ENCODE measurements at regions not wholly inside any gene's neighbourhood (a gene's known extent, or its start where the extent isn't known, plus 50 kb on each side); places are given as distances from the start of the nearest gene placed in this dataset.

- TF ChIP-seq EP300 (IDR thresholded peaks at IDR 0.05) = no peak
- no peak for TF ChIP-seq POLR2A (IDR thresholded peaks at IDR 0.05)
- TF ChIP-seq, protein P1, sequence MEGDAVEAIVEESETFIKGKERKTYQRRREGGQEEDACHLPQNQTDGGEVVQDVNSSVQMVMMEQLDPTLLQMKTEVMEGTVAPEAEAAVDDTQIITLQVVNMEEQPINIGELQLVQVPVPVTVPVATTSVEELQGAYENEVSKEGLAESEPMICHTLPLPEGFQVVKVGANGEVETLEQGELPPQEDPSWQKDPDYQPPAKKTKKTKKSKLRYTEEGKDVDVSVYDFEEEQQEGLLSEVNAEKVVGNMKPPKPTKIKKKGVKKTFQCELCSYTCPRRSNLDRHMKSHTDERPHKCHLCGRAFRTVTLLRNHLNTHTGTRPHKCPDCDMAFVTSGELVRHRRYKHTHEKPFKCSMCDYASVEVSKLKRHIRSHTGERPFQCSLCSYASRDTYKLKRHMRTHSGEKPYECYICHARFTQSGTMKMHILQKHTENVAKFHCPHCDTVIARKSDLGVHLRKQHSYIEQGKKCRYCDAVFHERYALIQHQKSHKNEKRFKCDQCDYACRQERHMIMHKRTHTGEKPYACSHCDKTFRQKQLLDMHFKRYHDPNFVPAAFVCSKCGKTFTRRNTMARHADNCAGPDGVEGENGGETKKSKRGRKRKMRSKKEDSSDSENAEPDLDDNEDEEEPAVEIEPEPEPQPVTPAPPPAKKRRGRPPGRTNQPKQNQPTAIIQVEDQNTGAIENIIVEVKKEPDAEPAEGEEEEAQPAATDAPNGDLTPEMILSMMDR (IDR thresholded peaks at IDR 0.05) = no peak
Measured at GRCh38 chr7:112654322-112655216, 135.6 kb downstream of the TMEM168 start.
